H1 (cell line): ENCODE measurements at regions not wholly inside any gene's neighbourhood (a gene's known extent, or its start where the extent isn't known, plus 50 kb on each side); places are given as distances from the start of the nearest gene placed in this dataset.

Experiments used
- POLR2A ChIP-seq, 2 experiments: IDR thresholded peaks; 1 replicate in 1 of 2; 2 replicates in 1 of 2; pipeline ENCODE4 v1.6.1; 2011; ENCODE audit warnings: low read depth in 2 of 2, low read length in 2 of 2, mild to moderate bottlenecking in 2 of 2; ENCODE audit errors: control extremely low read depth in 1 of 2
- POLR2AphosphoS5 ChIP-seq: IDR thresholded peaks from 2 replicates; pipeline ENCODE4 v1.6.1; 2011; ENCODE audit warnings: low read depth, low read length
- POU5F1 ChIP-seq: IDR thresholded peaks from 2 replicates; pipeline ENCODE4 v1.6.1; 2011; ENCODE audit warnings: low read depth, mild to moderate bottlenecking, low read length, moderate library complexity
- RXRA ChIP-seq: IDR thresholded peaks from 2 replicates; pipeline ENCODE4 v1.6.1; 2011; ENCODE audit warnings: low read depth, mild to moderate bottlenecking, low read length, moderate library complexity; ENCODE audit not compliant: insufficient read depth
- TF ChIP-seq, protein P1 (sequence below): IDR thresholded peaks from 2 replicates; pipeline ENCODE4 v1.6.1; 2011; ENCODE audit warnings: low read depth, mild to moderate bottlenecking, low read length; ENCODE audit not compliant: insufficient read depth

DNA sequence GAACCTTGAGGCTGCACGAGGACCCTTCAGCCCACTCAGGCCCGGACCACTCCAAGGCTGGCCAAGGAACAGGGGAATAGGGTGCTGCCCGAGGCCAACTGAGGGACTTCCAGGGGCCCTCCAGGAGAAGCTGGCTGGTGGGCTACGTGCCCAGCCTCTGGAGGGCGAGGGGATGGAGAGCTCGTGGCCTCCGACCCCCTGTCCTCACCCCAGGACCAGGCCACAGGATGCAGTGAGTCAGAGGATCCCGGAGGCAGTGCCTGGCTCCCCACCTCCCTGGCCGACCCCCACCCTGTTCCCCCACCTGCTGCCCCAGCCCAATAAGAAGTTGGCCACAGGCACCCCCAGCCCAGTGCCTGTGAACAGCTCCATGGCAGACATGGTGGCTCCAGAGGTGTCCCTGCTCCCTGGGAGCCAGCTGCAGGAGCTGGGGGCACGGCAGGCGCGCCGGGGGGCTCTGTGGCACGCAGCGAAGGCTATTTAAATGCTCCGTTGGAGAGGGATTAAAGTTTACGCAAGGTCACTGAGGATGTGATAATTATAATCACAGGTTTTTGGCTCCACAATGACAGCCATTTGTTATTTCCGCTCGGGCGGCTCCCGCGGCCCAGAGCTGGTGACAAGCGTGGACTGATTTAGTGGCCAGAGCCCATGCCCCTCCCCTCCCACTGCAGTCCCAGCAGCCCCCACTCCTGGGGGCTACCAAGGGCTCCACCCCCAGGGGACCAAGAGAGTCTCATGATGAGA lies 95.7 kb upstream of the NKX1-1 start (continued):
- TF ChIP-seq, protein P1, sequence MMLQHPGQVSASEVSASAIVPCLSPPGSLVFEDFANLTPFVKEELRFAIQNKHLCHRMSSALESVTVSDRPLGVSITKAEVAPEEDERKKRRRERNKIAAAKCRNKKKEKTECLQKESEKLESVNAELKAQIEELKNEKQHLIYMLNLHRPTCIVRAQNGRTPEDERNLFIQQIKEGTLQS: no peak
- TF ChIP-seq POLR2A (IDR thresholded peaks at IDR 0.05; ENCODE audit: control extremely low read depth in 1 of 2, low read depth in 2 of 2, low read length in 2 of 2): no peak
- TF ChIP-seq RXRA: no peak
- no peak for TF ChIP-seq POU5F1
- no peak for TF ChIP-seq POLR2AphosphoS5
